Activated CD4-positive, alpha-beta T cell treated with anti-CD3 and anti-CD28 coated beads for 48 hours (primary cell): ENCODE measurements at regions not wholly inside any gene's neighbourhood (a gene's known extent, or its start where the extent isn't known, plus 50 kb on each side); places are given as distances from the start of the nearest gene placed in this dataset.

Source experiments
- DNase-seq: peaks from one replicate; pipeline ENCODE4 v3.0.0-alpha.2; 2020

GRCh38 chr6:95071464-95071863 lies 505.9 kb upstream of the MANEA start:
- DNase-seq: no peak

DNA sequence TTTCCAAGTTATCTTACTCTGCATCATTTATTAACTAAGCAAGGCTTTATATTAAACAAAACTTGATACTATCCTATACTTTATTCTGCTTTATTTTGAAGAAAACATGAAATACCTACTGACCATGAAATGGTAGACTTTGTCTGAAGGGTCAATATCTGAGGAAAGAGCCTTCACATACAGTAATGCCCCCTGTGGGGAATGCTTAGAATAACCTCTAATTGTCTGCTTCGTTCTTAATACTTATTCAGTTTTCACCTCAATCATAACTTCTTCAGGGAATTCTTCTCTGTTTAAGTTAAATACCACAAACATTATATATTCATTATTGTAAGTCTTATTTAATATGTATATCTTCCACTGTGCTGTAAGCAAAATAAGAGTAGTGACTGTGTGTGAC lies 498.9 kb upstream of the MANEA start:
- no peak for DNase-seq

- DNase-seq: no peak
These were observed 496.1 kb upstream of the MANEA start for GRCh38 chr6:95081231-95081630.

DNA sequence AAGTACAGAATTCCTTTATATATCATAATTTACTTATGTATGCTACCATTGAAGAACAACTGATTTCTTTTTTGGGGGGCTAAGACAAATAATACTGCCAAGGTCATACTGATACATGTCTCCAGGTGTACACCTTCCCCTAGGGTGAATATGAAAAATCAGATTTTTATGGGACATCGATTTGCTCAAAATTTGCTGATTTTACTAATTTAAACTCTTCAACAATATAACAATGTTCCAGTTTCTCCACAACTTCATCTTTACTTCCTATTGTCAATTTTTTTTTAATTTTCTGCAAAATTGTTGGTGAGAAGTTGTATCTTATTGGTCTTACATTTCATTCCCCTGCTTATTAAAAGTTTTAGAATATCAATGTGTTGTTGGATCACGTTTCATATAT lies 495.4 kb upstream of the MANEA start:
- no peak for DNase-seq

- DNase-seq: no peak
These were observed 493.8 kb upstream of the MANEA start for GRCh38 chr6:95083506-95083905.

DNA sequence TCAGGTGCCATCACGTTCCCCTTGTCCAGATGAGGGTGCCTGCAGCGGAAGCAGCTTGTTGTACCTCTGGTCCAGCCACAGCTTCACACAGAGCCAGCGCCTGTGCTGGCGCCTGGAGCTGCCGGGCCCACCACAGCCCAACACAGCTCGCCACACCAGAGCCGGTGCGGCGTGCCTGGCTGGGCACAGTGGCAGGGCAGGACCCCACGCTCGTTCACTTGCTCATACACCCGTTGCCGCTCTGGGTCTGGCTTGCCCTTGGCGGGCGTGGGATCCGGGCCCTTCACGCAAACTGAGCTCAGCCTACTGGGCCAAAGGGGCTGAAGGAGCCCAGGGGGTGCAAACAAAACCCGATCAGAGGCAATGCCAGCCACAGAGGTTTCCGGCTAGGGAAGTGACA lies 492.5 kb upstream of the MANEA start:
- no peak for DNase-seq

GRCh38 chr6:95087394-95088097 lies 489.8 kb upstream of the MANEA start:
- DNase-seq: no peak

GRCh38 chr6:95091823-95092436 lies 485.4 kb upstream of the MANEA start:
- no peak for DNase-seq

DNA sequence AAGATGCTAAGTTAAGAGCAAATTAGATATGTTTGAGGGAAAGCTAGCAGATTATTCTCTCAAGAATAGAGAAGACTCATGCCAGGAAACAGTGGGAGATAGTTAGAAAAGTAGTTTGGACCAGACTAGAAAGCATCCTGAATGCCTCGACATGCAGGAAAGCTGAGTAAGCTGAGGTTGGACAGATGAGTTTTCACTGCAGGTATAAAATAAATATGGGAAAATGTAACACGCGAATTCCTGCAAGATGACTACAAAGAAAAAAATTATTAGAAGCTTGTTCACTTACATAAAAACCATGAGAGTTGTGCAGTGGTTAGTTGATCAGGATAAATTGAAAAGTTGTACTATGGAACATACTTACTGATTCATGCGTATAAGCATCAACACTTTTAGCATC lies 484.2 kb upstream of the MANEA start:
- no peak for DNase-seq

GRCh38 chr6:95094751-95095663 lies 482.3 kb upstream of the MANEA start:
- DNase-seq: no peak

DNA sequence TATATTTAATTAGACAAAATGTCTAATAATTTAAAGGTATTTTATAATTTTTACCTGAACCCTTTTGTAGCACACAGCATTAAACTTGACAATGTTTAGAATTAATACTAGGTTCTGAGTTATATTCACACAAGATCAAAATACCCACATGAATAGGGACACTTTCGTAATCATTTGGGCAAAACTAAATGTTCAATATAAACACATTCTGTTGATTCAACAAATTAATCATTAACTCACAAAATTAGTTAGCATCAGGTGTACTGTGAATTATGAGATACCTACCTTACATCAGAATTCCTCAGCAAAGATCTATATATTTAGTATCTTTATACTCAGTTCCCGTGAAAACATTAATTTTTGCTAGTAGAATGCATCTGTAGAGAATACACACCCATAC lies 481.5 kb upstream of the MANEA start:
- no peak for DNase-seq

DNA sequence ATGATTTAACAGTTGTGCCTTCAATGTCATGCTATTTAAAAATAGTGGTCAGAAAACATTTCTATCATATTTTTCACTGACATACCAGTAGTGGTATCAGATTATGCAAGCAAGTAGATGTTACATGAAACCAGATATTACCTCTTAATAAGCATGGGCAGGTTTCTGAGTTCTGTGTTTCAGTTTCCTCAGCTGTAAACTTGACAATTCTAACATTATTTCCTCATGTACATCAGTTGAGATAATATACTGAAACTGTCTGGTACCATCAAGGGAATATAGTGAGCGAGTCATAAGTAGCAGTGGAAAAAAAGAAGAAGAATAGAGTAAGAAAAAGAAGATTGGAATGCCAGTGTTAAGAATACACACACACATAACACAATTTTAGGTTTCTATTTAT lies 477.9 kb upstream of the MANEA start:
- DNase-seq: no peak

- DNase-seq: no peak
These were observed 468.1 kb upstream of the MANEA start for GRCh38 chr6:95109212-95109611.

- no peak for DNase-seq
These were observed 466.6 kb upstream of the MANEA start for GRCh38 chr6:95110767-95111166.

GRCh38 chr6:95117236-95117635 lies 460.1 kb upstream of the MANEA start:
- DNase-seq: no peak

DNA sequence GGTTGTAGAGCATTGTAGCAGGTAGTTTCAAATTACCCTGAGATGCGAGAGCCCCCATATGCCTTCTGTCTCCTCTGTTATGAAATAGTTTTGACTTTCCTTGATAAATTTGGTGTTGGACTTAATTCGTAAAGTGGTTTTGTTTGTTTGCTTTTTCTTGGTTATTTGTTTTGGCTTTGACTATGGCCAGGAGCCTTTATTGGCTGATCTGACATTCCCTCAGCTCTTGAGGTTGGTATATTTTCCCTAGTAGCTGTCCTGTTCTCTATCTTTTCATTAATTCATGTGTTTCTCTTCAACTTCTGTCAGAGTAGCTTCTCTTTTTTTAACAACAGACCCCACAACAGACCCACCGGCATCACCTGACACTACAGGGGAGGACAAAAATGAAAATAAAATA lies 457.4 kb upstream of the MANEA start:
- DNase-seq: no peak

GRCh38 chr6:95120984-95121383 lies 456.4 kb upstream of the MANEA start:
- no peak for DNase-seq

DNA sequence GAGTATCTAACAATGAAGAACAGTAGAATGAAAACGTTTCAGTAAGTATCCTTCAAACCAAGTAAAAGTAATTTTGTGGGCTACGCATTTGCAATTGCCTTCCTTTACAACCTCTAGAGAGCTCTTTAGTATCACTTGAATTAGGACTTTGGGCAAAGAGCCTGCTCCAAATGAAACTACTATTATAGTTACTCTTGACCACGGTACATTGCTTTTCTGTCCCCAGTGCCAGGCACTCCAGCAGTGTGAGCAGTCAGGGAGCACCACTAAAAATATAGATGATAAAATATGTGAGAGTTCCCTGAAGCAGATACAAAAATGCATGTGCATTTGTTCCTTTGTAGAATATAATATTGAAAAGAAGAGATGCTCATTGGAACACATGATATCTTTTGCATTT lies 450.1 kb upstream of the MANEA start:
- no peak for DNase-seq

DNA sequence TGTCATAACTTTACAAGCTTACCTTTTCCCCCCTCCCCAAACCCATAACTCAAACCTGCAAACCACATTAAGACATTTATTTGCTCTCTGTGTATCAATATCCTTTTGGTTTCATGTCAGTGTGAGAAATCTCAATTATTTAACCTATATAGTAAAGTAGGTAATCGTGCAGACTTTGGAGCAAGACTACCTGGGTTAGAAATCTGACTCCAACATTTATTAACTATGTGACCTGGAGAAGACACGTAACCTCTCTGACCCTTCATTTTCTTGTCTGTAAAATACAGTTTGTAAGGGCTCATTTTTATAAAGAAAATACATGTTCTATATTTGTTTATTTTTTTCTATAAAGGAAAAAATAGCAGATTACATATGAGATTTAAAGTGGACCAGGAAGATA lies 448.9 kb upstream of the MANEA start:
- DNase-seq: no peak

DNA sequence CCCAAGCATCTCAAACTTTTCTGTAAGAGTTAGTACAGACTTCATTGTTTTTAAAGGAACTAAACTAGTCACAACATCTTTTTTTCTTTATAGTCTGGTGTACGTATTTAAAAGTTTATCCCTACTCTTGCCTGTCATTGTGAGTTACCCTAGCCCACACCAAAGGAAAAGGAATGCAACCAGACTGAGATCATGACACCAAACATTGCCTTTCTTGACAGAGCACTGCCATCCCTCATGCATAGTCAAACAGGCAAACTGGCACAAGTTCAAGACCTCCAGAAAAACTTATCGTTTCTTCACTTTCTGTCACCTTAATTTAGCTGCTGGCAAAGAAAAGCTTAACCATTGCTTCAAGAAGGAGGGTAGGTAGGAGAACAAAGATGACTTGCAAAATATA lies 448.4 kb upstream of the MANEA start:
- DNase-seq: no peak

DNA sequence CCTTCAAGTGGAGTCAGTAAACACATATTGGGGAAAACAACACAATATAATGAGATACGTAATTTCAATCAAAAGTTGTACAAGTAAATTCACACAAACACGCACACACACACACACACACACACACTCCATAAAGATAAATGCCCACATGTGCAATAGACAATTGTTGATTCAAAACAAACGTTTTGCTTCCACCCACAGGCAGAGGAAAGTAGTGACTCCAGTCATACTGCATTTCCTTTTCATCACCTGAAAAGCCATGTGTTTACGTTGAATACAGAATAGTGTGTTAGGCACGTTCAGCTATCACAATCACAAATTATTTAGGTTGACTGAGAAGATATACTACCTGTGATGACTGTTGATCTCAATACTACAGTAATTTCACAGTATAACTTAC lies 443.8 kb upstream of the MANEA start:
- DNase-seq: no peak

- no peak for DNase-seq
These were observed 442.2 kb upstream of the MANEA start for GRCh38 chr6:95135182-95135581.

- DNase-seq: no peak
These were observed 435.2 kb upstream of the MANEA start for GRCh38 chr6:95142101-95142500.
